H1 (cell line): ENCODE measurements at regions not wholly inside any gene's neighbourhood (a gene's known extent, or its start where the extent isn't known, plus 50 kb on each side); places are given as distances from the start of the nearest gene placed in this dataset.

Experiments
- MAX ChIP-seq: IDR thresholded peaks from 2 replicates; pipeline ENCODE4 v1.6.1; 2012; ENCODE audit warnings: inconsistent platforms
- SIRT6 ChIP-seq: IDR thresholded peaks from one replicate; pipeline ENCODE4 v1.7.1; 2012; ENCODE audit warnings: low read length, inconsistent platforms
- TEAD4 ChIP-seq: IDR thresholded peaks from 2 replicates; pipeline ENCODE4 v1.6.1; 2012; ENCODE audit warnings: low read depth, low read length, inconsistent platforms, mixed read lengths

- TF ChIP-seq MAX (no peak), SIRT6 (no peak), TEAD4 (no peak)
These were observed 307.0 kb upstream of the USP25 start (continued) for GRCh38 chr21:15422783-15423182.
